GM21360 (cell line): ENCODE measurements at regions not wholly inside any gene's neighbourhood (a gene's known extent, or its start where the extent isn't known, plus 50 kb on each side); places are given as distances from the start of the nearest gene placed in this dataset.
"Not testable (repeated sequence)": the region's sequence is repeated elsewhere in the genome, so short reads cannot be mapped to it uniquely, and the experiment has no call there.

ENCODE experiments used
- ATAC-seq: cut with Tn5 transposase; IDR thresholded peaks from one replicate; pipeline ENCODE4 v1.9.1; 2021; ENCODE audit warnings: mild to moderate bottlenecking, moderate library complexity; ENCODE audit not compliant: unreplicated experiment

DNA sequence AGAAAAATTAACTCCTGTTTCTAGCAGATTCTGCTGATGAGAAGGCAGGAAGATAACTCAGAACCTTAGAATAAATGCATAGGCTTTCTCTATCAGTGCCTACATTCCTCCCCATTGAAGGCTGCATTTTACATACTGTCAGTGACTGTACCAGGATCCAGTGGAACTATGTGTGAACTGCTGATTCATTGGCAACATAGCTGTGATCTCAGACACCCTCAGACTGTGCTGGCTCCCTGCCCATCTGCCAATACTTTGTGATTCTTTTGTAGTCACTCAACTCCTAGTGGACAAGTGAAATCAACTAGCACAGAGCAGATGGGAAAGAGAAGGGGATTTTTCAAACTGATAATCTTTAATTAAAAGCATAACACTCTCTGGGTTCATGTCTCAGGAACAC, 375.8 kb downstream of the MDFIC start:
- ATAC-seq = no peak

- no peak for ATAC-seq
These were observed 371.8 kb downstream of the MDFIC start for GRCh38 chr7:115293628-115294240.

DNA sequence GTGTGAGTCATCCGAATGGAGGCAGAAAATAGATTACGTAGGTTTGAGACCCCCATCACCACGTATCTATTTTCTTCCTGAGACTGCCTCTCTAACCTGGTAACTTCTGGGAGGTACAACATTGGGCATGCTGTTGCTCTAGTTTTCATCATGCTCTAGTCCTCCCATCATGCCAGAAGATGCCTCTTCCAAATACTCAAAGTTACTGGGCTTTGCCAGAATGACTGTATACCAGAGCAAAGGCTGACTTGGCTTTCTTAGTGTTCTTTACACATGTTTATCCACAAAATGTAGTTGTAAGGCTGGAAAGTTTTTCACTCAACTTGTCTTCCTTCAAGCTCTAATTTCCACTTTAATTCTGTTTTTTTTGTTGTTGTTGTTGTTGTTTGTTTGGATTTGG, 370.5 kb downstream of the MDFIC start:
- no peak for ATAC-seq

- ATAC-seq = no peak
These were observed 368.1 kb downstream of the MDFIC start for GRCh38 chr7:115289971-115290370.

GRCh38 chr7:115276791-115277190, 354.9 kb downstream of the MDFIC start:
- no peak for ATAC-seq

- ATAC-seq = not testable (repeated sequence)
These were observed 352.0 kb downstream of the MDFIC start for GRCh38 chr7:115273855-115274254.

DNA sequence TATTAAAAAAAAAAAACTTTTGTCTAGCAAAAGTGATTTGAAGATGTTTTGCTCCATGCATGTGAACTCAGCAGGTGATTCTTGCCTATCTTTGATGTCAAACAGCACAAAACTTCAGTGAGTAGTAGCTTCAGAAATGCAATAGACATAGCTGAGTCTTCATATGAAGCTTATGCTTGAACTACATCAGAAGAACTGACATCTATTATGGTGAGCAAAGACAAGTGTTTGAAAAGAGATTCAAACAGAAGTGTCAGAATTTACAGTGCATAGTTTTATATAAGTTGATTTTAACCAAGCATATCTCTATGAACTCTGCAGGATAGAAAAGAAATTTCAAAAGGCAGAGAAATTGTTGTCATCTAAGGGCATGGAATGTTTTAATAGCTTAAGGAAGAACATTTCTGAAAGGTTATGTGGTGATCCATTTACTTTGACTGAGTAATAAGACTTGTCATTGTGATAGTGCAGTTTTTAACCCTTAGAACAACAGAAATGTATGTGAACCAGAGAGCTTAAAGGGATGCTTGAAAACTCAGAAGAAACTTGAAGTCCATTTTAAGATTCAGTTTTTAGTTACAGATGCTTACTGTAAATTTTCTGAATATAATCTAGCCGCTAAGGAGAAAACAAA, 351.4 kb downstream of the MDFIC start:
- no peak for ATAC-seq

GRCh38 chr7:115271332-115272235, 349.7 kb downstream of the MDFIC start:
- ATAC-seq = no peak

GRCh38 chr7:115269486-115269885, 347.6 kb downstream of the MDFIC start:
- ATAC-seq = no peak

DNA sequence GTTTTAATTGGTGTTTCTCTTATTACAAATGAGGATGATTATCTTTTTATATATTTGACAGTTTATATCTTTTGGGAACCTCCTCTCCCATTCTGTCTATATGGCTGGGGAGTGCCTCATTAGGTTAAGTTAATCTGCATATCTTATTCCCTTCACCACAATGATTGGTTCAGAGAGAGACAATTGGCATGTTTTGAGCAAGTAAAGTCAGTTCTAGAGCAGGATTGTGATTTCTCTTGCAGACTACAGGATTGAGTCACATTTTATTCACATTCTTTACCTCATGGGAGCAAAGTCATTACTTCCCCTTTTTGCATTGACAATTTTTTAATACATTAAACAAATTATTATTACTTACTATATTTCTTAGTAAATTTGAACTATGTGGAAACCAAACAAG, 345.6 kb downstream of the MDFIC start:
- no peak for ATAC-seq

DNA sequence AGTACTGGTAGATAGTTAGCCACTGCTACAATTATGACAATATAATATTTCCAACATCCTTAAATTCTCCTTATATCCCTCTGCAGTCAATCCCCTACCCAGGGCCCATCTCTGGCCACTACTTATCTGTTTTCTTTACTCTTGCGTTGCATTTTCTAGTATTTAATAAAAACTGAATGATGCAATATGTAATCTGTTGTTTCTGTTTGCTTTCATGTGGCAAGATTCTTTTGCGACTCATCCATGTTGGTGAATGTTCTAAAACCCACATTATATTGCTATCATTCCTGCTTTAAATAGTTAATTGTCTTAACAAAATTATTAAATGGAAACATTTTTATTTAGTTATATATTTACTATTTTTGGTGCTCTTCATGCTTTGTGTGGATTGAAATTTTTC, 338.5 kb downstream of the MDFIC start:
- ATAC-seq = no peak

- ATAC-seq = no peak
These were observed 330.6 kb downstream of the MDFIC start for GRCh38 chr7:115252461-115252860.

GRCh38 chr7:115249080-115249479, 327.2 kb downstream of the MDFIC start:
- ATAC-seq = no peak

GRCh38 chr7:115241151-115241550, 319.3 kb downstream of the MDFIC start:
- ATAC-seq = no peak

DNA sequence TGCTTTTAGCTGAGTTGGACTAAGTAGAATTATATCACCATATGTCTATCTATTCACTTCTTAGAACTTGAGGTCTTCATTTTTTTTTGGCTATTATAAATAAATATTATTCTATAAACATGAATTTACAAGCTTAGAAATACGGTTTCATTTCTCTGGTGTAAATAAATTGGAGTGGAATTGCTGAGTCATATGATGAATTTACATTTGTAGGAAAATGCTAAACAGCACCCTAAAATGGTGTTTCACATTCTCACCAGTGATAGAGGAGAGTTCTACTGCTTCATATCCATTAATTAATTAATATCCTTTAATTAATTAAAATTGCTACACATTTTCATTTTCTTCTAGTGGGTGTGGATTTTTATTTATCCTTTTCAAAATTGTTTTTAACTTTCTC, 318.3 kb downstream of the MDFIC start:
- ATAC-seq = no peak

DNA sequence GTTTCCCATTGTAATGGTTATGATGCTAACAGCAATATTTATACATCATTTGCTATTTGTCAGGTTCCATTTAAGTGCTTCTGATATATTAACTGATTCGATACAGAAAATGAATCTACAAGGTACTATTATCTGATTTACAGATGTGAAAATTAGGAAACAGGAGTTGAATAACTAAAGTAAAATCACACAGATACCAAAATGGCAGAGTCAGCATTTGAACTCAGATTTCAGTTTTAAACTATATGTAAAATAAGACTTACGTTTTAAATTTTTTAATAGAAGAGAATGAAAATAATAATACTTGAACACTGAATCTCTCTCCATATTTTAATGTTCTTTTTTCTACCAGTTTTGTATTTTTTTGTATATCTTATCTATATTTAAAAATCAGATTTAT, 313.2 kb downstream of the MDFIC start:
- ATAC-seq = no peak

DNA sequence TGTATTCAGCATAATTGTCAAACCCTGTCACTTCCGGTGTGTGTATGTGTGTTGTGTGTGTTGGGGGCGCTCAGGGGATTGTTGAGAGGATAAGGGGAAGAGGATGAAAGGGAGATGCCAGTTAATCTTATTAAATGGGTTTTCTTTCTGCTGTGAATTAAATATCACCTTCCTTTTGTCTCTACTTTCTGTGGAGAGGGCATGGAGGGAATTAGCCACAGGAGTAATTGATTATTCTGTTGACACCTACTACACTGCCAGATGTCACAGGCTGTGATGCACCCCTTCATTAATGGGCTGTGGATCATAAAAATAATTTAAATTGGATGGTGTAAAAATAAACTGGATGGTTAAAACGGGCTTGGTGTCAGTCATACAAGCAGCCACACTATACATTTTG, 311.9 kb downstream of the MDFIC start:
- no peak for ATAC-seq

- ATAC-seq = no peak
These were observed 310.1 kb downstream of the MDFIC start for GRCh38 chr7:115232041-115232440.

- no peak for ATAC-seq
These were observed 309.1 kb downstream of the MDFIC start for GRCh38 chr7:115230882-115231571.

GRCh38 chr7:115229401-115230105, 307.7 kb downstream of the MDFIC start:
- ATAC-seq = no peak
